Activated CD4-positive, alpha-beta T cell treated with anti-CD3 and anti-CD28 coated beads, Interleukin-2, amount 50 U/mL, for 48 hours (primary cell): ENCODE measurements at regions not wholly inside any gene's neighbourhood (a gene's known extent, or its start where the extent isn't known, plus 50 kb on each side); places are given as distances from the start of the nearest gene placed in this dataset.

ENCODE experiments used
- DNase-seq, 2 experiments: peaks; one replicate each; pipeline ENCODE4 v3.0.0-alpha.2; 2020

DNA sequence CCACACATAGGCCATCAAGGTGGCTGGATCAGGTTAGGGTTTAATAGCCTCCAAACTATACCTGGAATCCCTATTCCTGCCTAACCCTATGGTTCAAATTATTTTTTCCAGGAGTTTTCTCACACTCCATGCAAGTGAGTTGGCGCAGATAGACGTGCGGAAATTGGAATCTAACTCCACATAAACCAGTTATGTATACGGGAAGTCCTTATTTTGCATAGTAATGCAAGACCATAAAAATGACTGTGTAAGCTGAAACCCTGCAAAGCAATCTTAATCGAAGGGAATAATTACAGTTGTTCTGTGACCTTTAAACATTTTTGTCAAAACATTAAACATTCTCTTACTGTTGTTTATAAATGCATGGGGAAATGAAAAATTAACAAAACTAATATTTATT lies 200.1 kb upstream of the SIX2 start:
- DNase-seq: no peak

DNA sequence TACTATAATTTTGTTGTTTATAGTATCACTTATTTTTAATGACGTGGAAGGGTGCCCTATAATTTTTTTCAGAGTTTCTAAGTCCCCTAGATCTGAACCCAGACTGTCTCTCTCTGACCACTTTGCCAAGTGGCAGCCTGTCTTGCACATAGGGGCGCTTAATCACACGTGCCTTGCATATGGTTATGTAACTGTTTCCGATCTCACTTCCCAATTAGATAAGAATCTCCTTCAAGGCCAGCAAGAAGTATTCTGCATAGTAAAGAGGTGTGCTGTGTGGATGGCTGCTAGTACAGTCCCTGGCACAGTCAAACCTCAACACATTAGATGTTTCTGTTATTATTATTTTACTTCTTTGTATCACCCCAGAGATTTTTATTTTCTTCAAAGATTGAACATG lies 197.8 kb upstream of the SIX2 start:
- no peak for DNase-seq

DNA sequence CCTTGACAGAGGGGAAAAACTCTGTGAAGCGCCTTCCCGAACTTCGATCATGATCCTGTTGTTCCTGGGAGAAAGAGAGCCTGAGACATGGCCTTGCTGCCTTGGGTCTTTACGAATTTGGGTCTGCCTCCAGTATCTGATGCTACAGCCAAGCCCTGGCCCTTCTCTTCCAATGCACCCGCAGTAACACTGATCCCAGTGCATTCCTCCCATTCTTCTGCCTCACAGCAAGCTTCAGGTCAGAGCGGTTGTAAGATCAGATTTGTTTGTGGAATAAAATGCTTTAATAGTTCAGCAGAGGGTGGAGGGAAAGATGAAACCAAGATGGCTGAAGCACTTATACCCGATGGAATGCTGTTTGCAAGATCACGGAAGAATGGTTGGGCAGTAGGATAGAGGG lies 196.7 kb upstream of the SIX2 start:
- DNase-seq: no peak

DNA sequence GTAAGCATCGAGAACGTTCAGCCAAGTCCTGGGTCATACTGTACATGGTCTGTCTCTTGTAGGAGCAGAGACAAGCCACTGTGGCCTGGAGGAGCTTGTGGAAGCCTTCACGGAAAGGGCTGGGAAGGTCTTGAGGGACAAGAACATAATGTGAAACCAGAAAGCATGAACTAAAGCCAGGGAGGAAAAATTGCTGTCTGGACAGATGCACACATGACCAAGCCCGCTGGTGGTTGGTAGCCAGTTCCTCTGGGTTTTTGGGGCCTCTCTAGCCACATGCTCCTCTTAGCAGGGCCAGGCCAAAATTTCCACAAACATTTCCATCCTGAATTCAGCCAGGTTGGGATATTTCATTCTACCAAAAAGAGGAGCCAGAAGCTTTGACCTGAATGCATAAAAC lies 196.2 kb upstream of the SIX2 start:
- DNase-seq: no peak

- DNase-seq: no peak
Observed at GRCh38 chr2:45203400-45203799, 194.1 kb upstream of the SIX2 start.

DNA sequence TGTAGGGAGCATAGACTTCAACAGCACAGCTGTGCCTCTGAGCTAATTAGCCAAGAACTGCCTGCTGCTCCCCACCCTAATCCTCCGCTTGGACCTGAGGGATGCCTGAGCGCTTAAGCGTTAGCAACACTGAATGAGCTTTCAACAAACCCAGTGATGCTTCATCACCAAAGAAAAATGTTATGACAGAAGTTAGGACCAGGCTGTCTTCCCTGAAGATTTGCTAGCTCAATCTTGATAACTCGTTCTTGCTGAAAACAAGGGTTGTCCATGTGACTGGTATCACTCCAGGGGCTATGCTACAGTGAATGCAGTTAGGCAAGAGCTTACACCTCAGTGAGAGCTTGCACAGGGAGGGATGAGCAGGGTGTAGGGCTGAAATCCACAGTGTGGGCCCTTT lies 190.7 kb upstream of the SIX2 start:
- DNase-seq: no peak

DNA sequence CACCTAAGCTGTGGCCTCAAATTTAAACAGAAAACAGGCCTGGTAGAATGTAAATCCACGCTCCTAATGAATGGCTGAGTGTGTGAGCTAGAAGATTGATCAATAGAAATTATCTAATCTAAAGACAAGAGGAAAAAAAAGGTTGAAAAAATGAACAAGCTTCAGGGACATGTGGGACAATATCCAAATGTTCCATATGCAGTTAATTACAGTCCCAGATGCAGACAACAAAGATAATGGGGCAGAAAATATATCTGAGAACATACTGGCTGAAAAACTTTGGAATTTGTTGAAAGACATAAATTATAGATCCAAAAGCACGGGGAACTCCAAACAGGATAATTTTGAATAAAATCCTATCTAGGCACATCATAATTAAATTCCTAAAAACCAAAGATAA lies 186.7 kb upstream of the SIX2 start:
- DNase-seq: no peak

- DNase-seq: no peak
Observed at GRCh38 chr2:45194596-45194995, 185.3 kb upstream of the SIX2 start.

GRCh38 chr2:45193581-45193980 lies 184.3 kb upstream of the SIX2 start:
- no peak for DNase-seq

DNA sequence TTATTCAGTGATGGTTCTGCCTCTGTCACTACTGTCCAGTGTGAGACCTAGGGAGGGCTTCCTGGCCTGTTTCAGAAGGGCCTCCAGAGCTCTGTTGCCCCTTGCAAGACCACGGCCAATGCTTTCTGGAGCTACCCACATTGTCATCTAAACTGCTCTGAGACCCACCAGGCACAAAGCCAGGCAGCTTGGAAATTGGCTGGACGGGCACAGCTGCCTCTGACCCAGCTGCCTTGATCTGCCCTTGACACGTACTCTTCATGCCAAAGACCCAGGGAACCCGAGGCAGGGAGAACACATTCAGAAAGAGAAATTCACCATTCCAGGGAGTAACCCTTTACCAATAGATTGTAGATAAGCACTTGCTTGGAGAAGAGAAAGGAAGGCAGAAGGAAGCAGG lies 183.7 kb upstream of the SIX2 start:
- no peak for DNase-seq

DNA sequence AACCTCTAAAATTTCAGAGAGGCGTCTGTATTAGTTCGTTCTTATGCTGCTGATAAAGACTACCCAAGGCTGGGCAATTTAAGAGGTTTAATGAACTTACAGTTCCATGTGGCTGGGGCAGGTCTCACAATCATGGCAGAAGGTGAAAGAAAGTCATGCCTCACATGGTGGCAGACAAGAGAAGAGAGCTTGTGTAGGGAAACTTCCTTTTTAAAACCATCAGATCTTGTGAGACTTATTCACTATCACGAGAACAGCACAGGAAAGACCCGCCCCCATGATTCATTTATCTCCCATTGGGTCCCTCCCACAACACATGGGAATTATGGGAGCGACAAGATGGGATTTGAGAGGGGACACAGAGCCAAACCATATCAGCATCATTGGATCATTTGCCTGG lies 183.2 kb upstream of the SIX2 start:
- no peak for DNase-seq

- no peak for DNase-seq
Observed at GRCh38 chr2:45191976-45192375, 182.7 kb upstream of the SIX2 start.

DNA sequence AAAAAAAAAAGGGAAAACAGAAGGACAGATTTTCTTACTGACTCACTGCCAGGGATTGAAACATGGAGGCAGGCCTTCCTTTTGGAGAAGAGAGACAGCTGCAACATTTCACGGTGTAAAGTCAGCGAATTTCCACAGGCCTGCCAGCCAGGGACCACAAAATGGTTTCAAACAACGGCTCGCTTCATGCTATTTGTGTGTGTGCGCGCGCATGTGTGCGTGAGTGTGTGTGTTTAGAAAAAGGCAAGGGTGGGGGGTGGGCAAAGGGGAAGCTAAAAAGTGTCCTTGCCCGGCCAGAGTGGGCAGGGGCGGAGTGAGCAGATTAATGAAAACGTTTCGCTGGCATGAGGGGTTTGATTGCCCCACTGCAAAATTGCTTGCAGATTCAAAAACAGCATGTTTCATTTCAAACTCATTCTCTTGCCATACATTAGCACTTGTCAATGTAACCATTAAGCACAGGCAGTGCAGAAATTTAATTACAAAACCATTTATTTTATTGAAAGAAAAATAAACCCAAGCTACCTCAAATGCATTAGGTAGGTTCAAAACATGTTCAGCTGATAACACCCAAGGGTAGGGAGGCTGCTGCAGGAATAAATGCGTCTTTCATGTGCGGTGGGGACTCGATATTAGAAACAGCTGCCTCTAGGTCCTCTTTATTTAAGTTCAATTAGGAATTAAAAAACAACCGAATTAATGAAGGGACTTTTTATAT lies 182.1 kb upstream of the SIX2 start:
- no peak for DNase-seq

DNA sequence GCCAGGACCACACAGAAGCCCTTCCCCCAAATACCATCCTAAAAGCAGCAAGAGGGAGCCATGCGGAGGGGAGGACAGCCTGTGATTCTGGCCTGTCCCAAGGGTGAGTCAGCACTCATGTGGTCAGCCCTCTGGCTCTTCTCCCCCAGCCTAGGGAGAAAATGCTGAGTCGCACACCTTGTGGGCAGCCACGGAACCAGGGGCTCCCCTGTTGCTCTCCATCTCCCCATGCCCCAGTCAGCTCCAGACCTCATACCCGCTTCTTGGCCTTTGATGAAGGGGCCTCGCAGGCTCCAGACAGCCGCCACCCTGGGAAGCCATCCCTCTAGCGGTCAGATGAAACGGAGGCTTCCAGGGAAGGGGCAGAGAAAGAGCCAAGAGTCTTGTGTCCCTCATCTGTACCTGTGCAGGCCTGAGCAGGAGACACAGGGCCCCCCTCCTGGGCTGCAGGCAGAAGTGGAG lies 181.3 kb upstream of the SIX2 start:
- no peak for DNase-seq

DNA sequence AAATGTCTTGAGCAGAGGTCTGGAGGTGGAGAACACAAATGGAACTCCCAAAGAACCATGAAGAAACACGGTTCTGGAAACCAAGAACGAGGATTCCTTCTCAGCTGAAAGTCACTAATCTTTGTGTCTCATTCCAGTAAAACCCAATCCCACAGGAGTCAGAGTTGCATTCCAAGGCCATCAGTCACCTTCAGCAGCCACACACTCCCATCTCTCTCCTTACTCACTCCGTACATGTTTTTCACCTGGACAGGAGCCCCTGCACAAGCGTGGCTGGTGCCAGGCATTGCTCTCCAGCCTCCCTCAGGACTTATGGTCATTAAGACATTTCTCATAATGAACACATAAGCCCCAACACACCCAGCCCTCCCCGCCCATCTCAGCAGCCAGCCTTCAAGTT lies 175.4 kb upstream of the SIX2 start:
- no peak for DNase-seq

DNA sequence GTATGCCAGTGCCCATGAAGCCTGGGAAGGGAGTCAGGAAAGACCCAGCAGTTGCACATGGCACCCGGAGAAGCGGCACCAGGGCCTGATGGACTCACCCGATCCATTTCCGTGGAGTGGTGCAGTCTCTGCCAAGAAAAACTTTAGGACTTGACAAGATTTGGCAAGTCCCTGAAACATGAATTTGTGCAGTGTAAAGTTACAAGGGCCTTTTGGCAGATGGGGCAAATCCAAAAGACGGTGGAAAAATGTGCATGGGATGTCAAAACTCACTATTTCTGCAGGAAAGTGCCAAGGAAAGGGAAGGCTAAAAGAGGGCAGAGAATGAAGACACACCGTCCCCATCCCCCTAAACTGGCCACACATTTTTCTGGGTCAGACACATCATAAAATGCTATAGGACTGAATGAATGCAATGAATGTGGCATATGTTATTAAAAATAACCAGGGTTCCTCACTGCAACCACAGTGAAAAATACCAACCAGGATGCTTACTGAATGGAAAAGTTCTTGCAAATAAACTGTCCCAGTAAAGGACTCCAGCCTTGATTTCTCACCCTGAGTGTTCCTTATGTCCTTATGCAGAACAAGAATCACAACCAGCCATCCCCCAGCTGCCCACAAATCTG lies 173.5 kb upstream of the SIX2 start:
- DNase-seq: no peak

GRCh38 chr2:45180779-45181178 lies 171.5 kb upstream of the SIX2 start:
- no peak for DNase-seq

- no peak for DNase-seq
Observed at GRCh38 chr2:45180033-45180746, 170.9 kb upstream of the SIX2 start.

- DNase-seq: no peak
Observed at GRCh38 chr2:45178854-45179253, 169.6 kb upstream of the SIX2 start.

DNA sequence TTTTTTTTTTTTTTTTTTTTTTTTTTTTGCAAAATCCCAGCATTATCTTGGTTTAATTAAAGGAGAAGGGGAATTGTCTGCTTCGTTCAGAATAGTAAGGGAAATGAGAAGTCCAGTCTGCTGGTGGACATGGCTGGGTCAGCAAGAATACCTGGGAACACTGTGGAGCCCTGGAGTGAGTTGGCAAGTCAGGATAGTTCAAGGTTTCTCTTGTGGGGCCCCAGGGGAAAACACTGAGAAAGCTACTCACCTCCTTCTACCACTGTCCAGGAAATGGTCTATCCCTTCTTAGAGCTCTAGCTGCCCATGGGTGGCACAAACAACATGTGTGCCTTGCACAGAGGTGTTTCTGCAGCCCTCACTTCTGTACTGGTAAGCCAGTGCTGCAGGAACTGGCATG lies 169.1 kb upstream of the SIX2 start:
- no peak for DNase-seq

DNA sequence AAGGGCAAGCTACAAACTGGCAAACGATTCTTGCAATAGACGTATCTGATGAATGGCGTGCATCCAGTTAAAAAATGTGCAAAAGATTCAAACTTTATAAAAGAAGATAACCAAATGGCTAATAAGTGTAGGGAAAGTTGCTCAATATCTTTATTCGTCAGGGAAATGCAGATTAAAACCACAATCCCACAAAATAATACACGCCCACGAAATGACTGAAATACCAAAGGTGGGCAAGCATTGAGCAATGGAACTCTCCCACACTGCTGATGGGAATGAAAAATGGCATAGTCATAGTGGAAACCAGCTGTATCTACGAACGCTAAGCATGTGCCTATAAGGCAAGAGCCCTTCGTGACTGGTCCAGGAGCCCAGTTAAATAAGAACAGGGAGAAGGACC lies 168.6 kb upstream of the SIX2 start:
- DNase-seq: no peak

DNA sequence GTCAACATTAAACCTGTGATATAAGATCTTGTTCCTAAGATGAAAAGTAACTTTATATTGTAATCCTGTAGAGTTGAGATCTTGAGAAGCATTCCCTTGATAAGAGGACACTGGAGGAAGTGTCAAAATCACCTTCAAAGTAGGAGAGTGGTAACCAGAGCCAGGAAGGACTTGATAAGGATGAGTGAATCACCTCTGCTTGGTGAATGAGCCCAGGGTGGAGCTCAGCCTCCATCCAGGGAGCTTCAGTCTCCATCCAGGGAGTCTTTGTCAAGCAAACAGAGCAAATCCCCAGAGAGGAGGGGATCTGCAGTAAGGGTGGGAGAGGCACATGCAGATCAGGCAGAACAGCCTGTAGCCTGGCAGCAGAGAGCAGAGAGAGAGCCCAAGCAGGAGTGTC lies 167.1 kb upstream of the SIX2 start:
- no peak for DNase-seq

- no peak for DNase-seq
Observed at GRCh38 chr2:45173513-45173912, 164.3 kb upstream of the SIX2 start.

GRCh38 chr2:45172760-45173392 lies 163.6 kb upstream of the SIX2 start:
- no peak for DNase-seq
